ENCODE measurements at regions not wholly inside any gene's neighbourhood (a gene's known extent, or its start where the extent isn't known, plus 50 kb on each side); places are given as distances from the start of the nearest gene placed in this dataset.
"Not testable (repeated sequence)": the region's sequence is repeated elsewhere in the genome, so short reads cannot be mapped to it uniquely, and the experiment has no call there.

DNA sequence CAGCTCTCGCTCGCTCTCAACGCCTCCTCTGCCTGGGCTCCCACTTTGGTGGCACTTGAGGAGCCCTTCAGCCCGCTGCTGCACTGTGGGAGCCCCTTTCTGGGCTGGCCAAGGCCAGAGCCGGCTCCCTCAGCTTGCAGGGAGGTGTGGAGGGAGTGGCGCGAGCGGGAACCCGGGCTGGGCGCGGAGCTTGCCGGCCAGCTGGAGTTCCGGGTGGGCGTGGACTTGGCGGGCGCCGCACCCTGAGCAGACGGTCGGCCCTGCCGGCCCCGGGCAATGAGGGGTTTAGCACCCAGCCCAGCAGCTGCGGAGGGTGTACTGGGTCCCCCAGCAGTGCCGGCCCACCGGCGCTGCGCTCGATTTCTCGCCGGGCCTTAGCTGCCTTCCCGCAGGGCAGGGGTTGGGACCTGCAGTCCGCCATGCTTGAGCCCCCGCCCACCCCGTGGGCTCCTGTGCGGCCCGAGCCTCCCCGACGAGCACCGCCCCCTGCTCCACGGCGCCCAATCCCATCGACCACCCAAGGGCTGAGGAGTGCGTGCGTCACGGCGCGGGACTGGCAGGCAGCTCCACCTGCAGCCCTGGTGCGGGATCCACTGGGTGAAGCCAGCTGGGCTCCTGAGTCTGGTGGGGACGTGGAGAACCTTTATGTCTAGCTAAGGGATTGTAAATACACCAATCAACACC is 1128.9 kb downstream of the GATA3 start:
- not testable (repeated sequence) for DNase-seq

DNA sequence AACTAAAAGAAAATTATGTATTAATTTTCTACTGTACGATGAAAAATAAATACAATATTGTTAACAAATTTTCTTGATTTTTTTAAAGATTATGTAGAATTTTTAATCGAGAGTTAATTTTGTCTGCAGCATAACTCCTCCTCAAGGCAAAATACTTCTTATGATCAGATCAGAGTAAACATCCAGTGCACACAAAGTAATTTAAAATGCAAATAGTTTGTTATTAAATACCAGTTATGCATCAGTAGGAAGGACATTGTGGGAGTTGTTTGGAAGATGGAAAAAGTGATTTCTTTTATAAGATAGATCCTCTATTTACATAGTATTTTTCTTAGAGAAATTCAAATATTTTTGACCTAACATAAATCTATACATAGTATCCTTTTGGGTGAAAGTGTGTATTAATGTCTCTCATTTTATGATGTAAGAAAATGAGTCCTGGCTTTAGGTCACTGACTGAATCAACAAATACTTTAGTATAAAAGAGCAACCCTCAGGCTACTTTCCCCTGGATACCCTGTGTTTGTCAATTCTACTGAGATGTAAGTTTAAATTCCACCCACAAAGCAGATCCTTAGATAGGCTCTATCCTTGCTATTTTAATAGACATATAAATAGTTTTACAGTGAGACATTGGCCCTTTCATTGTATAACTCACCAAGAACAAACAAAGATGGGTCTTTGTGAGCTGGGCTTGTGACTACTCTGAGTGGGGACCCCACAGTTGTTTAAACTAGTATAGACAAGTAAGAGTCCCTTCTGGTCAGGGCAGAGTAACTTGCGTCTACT is 1133.7 kb downstream of the GATA3 start:
- DNase-seq: no peak

DNA sequence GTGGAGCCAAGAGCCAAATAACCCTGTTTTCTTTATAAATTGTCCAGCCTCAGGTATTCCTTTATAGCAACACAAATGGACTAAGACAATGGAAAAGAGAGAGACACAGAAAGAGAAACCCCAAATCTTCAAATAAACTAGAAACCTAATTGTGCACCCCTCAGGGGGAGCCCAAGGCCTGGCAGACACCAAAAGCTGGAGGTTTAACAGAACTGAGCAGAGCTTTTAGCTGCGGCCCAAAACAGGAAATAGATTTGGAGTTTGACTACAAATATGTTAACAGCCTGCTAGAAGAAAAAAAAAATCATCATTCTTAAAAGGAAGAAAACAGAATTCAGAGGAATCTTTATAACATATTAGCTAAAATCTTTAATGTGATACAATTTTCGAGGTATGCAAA is 1135.0 kb downstream of the GATA3 start:
- no peak for DNase-seq

DNA sequence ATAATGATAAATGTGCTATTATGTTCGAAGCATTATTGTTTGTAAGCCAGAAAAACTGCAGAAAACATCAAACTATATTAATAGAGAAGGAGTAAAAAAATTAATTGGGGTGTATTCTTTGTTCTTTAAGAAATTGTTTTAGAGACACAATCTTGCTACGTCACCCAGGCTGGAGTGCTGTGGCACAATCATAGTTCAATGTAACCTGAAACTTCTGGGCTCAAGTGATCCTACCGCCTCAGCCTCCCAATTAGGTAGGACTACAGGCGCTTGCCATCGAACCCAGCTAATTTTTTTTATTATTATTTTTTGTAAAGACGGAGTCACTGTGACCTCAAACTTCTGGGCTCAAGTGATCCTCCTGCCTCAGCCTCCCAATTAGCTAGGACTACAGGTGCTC is 1138.6 kb downstream of the GATA3 start:
- no peak for DNase-seq

DNA sequence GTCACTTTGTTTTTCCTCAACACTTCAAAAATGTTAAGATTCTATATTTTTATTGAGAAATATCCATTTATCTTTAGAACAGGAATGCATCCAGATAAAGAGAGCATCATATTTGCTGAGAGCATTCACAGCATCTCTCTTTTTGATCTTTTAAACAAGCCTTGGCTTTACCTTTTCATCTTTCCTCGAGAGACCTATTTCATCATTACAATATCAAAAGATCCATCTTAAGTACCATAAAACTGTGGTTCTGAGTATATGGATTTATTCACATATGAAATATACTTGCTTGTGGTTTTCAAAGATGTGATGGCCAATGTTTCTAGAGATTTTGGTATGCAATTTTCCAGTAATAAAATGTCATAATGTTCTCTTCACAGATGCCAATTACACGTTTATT is 1140.9 kb downstream of the GATA3 start:
- no peak for DNase-seq

DNA sequence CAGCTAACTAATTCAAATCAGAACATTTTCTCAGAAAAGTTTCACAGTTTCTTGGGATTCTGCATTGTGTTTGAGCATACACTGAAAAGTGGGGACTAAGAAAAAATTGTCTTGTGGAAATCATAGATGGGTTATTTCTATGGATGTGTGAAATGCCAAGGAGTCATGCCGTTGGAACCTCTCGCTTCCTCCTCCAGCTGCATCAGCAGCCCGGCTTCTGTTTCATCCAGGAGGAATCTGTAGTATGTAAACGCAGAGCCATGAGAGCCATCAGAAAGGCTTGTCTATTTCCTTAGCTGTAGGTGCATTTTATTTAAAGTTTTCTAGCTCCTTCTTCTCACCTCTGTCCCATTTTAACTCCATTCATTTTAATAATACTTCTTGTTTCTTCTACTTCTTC is 1144.1 kb downstream of the GATA3 start:
- DNase-seq: no peak

DNA sequence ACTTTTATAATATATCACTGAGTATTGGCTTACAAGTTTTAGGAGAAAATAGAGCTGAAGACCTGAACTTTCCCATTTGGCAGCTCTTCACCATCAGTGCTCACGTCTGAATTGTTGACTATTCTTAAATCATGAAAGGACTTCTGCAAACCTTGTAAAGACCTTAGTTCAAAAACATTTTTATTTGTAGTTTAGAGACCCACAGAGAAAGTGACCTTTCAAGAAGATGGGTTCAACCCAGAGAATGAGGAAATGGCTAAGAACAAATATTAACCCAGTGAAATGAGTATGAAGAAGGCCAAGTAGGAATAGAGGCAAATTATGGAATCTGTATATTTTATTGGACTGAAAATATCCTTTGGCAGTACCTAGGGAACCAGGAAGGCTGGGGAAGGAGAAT is 1151.1 kb downstream of the GATA3 start:
- no peak for DNase-seq

DNA sequence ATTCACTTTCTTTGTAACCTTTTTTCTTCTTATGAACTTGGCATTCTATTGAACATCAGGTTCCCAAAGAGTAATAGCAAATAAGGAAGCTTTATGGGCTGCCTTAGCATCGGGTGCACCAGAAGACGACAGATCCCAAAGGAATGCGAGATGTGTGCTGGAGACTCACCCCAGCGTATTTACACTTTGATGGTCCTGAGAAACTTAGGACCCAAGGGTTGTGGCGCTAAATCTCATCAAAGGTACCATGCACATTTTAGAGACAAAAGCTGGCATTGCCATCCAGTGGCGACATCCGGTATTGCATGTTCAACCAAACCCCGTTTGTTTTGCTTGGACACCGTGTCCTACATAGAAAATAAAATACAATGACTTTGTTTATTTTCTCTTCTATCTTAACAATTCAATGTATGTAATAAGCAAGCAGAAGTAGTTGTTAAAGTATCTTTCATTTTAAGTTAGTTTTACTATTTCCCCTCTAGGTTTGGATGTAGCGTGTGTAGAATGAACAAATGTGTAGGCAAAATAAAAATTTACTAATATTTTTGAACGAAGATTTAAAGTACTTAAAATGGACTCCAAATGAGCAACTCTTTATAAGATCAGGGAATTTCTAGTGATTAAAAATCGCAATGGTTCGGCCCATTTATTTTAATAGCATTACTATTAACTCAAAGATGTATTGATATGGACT is 1154.8 kb downstream of the GATA3 start:
- peak; percentile 64 for DNase-seq

DNA sequence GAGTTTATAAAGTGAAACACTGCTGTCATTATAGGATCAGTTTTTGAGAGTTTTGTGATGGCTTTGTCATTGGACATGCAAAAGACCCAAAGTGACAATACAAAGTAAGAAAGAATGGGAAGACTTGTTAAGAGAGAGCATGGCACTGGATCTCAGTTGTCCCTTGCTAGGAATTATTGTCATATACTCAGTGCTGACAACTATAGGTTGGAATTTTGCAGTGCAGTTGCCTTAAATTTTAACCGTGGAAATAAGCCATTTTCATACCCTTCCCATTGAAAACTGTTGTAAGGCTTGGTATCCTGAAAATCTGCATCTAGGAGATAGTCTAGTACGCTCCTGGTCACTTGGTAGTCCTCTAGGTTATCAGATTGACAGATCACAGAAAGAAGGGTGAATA is 1156.7 kb downstream of the GATA3 start:
- no peak for DNase-seq

DNA sequence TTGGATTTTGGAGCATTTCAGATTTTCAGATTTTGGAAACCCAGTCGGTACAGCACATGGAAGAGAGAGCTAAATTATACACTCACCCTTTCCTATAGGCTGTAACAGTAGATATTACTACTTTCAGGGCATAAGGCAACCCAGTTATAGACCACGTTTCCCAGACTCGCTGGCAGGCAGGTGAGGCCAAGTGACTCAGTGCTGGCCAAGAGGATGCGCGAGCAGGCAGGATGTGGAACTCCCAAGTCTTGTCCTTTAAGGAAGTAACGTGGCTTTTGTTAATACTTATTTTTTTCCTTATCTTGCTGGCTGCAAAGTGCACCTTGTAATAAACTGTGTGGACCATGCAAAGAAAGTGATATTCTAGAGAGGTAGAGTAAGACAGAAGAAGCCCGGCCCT is 1160.1 kb downstream of the GATA3 start:
- DNase-seq: no peak

DNA sequence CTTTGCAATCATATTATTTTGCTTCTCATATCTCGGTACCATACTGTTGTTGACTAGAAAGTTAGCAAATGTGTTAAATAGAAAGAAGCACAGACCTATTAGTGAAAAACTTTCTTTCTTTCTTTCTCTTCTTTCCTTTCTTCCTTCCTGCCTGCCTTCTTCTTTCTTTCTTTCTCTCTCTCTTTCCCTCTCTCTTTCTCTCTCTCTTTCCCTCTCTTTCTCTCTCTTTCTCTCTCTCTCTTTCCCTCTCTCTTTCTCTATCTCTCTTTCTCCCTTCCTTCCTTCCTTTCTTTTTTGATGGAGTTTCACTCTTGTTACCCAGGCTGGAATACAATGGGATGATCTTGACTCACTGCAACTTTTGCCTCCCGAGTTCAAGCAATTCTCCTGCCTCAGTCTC is 1160.6 kb downstream of the GATA3 start:
- no peak for DNase-seq

DNA sequence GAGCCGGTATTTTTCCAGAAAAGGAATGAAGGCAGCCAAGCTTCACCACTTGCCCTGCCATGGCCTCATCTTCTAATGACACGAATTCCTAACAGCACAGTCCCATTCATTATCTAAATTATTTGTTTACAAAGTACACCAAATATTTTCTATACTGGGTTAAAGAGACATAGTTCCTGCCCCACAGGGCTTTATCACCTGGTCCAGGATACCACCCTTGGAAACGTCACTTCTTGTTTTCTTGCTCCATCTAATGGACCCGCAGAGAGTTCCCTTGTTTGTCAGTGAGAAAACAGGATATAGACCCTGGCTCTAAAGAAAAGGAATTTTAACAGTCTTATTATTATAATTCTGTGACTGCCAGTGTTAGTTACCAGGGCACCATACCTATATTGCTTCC is 1165.4 kb downstream of the GATA3 start:
- no peak for DNase-seq

DNA sequence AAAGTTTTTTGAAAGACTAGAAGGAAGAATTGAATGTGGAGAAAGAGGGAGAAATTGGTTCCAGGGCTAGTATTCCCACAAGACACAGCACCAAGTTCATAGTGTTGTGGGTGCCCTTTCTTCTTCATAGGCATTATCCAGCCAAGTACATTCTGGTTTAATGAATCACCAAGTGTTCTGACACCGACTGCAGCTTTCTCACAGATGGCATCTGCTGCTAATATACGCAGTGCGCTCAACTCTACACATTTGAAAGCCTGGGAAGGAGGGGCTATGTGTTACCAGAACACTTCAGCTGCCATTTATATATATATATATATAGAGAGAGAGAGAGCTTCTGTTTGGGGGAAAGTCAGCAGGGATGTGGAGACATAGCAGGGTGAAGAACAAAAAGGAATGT is 1168.4 kb downstream of the GATA3 start:
- no peak for DNase-seq

DNA sequence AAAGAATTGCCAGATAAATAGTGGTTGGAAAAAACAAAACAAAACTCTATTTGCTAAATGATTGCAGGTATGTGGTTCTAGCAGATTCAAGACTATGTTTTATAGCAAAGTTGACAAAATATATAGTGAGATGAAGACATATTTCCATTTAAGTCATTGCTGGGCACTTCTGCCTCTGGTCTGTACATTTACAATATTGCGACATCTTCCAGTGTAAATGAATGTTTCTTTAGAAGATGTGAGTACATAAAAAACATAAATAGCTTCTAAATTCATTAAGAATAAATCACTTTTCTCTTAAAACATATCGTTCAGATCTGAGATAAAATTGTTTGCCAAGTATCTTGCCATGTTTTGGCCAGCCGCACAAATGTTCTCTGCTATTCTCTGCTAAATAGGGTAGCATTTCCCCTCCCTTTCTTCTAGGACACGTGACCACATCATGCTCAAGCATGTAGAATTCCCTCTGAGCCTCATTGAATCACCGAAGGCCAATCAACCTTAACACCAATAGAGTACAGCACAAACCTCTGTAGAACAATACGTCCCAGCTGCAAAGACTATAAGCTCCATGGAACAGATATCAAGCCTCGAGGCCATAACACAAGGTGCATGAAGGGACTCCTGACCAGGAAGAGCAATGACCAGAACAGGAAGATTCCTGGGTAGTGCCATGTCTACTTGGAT is 1173.3 kb downstream of the GATA3 start:
- no peak for DNase-seq

DNA sequence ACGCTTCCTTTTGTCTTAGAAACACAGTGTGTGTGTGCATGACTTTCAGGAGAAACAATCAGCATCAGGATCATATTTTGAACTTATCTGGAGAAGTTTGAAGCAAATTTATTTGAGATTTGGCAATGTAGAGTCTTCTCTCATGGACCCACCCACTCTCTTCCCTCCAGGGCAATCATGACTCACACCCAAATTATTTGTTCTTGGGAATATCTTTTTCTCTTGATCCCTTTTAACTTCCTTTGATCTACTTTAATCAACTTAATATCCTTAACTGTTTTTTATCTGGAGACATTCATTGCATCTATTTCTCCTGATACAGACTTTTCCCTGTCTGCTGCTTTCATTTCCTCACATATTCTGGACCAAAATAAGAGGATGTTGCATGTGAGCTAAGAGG is 1174.3 kb downstream of the GATA3 start:
- no peak for DNase-seq

DNA sequence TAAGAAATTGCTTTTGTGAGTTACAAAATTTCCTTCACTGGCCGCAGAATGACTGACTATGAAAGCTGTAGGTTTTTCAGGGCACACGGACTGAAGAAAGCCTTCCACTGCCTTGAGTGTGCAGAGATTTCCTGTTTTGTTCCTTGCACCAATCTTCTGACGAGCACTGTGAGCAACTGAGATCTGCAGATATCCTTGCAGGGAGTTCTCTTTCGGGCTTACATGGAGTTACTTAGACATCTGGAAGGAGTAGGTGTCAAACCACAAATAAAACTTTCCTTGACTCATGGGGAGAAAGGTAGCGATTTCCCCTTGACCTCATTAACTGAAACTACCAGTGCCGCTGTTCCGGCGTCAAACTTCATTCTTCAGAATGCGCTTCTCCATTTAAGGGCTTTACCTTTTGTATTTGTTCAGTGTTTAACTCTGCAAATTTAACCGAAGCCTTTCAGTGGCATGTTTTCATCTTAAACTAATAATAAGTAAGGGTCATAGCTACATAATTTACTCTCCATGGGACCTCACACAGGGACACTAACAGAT is 1175.3 kb downstream of the GATA3 start:
- no peak for DNase-seq

DNA sequence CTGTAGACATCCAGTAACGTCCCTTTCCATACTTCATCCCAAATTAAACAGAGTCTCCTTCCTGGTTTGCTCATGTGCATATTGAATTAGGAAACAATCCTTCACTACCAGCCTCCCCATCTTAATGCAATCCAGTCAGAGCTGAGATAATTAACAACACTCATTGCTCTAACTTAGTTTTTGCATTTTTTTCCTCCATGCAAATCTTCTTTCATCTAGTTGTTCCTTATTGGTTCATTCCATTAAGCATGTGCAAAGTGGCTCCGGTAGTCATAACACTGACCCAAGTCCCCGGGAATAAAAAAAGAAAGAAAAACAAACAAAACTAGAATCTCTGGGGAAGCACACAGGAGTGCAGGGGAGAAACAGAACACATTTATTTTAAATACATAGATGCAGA is 1176.1 kb downstream of the GATA3 start:
- no peak for DNase-seq

DNA sequence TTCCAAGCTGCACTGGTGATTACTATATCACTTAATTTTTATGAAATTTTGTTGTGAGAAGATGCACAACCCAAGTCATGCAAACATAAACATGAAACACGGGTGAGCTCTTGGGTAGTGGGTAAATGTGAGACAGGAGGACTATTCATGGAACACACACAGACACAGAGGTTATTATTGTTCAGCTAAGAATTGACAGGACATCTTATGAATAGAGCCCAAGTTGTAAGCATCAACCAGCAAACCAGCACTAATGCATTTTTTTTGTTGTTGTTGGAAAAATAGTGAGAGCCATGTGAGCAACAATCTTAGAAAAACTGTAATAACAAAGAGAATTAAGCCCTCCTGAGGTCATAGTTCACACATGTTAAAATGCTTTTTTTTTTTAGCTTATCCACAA is 1179.7 kb downstream of the GATA3 start:
- DNase-seq: no peak

DNA sequence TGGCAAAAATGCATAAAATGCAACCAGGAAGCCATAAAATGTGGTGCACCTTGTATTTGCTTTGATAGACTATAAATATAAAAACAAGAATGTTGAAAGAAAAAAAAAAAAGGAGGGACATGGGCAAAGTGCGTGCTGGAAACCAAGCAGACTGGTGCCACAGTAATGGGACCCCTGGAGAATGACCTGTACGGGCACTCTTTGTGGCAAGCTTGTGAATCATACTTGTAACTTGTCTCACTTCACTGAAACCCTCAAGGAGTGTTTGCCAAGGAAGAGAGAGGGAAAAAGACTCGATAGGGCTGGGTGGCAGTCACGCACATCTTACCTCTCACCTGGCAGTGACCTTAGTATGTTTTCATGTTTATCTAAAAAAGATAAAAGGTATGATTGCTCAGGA is 1183.6 kb downstream of the GATA3 start:
- no peak for DNase-seq

DNA sequence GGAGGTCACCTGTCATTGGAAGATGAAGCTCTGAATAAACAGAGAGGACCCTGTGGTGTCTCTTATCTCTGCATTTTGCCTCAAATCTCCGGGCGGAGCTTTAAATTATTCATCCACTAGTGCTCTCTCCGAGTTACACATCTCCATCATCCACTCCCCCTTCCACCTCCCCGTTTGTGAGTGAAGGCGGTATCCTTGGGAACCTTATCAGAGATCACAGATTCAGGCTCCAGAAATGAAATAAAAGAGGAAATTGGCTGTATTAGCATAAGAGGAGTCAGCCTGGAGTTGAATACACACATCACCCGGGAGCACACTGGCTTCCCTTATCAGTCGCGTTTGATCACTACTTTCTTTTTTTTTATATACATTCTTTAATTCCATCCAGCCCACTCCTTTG is 1184.8 kb downstream of the GATA3 start:
- DNase-seq: no peak

DNA sequence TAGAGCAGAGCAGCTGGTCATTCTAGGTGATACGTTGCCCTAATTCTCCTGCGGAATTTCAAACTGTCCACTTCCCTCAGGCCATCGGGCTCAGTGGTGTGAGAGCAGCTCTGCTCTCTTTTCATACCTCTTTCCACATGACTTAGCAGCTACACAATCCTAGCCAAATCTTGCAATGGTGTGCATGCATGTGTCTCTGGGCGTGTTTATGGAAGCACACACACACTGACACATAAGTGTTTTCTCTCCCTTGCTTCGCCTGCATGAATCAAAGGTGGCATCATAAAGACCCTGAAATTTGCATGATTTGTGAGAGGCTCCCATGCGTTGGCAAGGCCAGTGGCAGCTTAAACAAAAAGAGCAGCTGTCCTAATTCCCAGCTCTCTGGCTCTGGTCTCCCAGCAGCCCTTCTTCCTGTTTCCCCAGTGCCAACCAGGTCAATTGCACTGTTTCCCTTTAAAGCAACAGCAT is 1189.5 kb downstream of the GATA3 start:
- no peak for DNase-seq

DNA sequence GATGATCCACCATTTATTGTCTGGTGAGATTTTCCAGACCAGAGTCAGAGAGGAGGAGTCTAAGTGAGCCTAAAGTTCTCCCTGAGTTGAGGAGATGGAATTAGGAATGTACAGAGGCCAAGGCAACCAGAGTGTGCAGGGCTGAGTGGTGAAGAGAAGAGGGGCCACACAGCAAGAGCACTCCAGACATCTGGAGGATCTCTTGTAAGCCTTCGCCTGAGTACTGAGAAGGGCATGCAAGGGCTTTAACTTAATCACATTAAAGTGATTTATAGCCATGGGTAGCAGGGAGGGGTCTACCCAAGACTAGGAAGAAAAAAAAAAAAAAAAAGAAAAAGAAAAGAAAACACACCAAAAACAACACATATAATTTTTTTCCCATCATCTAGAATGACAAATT is 1190.4 kb downstream of the GATA3 start:
- DNase-seq: no peak

DNA sequence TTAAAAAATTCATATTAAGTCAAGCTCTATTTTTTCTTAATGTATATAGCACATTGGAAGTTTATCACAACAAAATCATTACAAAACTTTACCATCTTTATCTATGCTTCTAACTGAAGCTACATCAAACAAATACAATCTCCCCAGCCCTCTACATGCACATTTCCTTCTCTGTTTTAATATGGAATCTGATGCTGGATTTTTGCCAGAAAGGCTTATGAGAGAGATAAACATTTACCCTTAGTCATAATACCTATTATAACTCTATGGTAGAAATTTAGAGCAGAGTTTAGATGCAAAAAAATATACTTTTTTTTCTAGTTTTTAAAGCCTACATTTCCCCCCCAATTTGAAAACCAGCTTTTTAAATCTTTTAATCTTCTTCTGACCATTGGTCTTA is 1198.6 kb downstream of the GATA3 start:
- no peak for DNase-seq

All from KG1 (cell line).